HEK293T (cell line): ENCODE measurements at regions not wholly inside any gene's neighbourhood (a gene's known extent, or its start where the extent isn't known, plus 50 kb on each side); places are given as distances from the start of the nearest gene placed in this dataset.

ENCODE experiments used
- ARNT ChIP-seq: fragments of 450-650 bp; IDR thresholded peaks from 2 replicates; pipeline ENCODE4 v1.6.1; 2017; ENCODE audit warnings: mild to moderate bottlenecking
- ELF4 ChIP-seq: fragments of 450-650 bp; IDR thresholded peaks from 2 replicates; pipeline ENCODE4 v1.6.1; 2017; ENCODE audit warnings: antibody characterized with exemption
- FOXK2 ChIP-seq: fragments of 450-650 bp; IDR thresholded peaks from 2 replicates; pipeline ENCODE4 v1.6.1; 2016; ENCODE audit warnings: mild to moderate bottlenecking
- FOXM1 ChIP-seq: fragments of 450-650 bp; IDR thresholded peaks from 2 replicates; pipeline ENCODE4 v1.6.1; 2017; ENCODE audit warnings: mild to moderate bottlenecking, borderline replicate concordance
- SP1 ChIP-seq: fragments of 450-650 bp; IDR thresholded peaks from 2 replicates; pipeline ENCODE4 v1.6.1; 2017
- SUZ12 ChIP-seq: fragments of 450-650 bp; IDR thresholded peaks from 2 replicates; pipeline ENCODE4 v1.6.1; 2016; ENCODE audit warnings: mild to moderate bottlenecking
- TARDBP ChIP-seq: fragments of 450-650 bp; IDR thresholded peaks from 2 replicates; pipeline ENCODE4 v1.6.1; 2016

DNA sequence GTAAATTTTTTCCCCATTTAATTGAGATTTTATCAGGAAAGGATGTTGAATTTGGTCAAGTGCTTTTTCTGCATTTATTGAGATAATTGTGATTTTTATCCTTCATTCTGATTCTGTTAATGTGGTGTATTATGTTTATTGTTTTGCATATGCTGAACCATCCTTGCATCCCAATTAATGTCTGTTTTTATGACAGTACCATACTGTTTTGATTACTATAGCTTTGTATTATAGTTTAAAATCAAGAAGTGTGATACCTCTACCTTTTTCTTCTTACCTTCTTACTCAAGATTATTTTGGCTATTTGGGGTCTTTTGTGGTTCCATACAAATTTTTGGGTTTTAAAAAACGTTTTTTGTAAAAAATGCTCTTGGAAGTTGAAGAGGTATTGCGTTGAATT, 357.2 kb downstream of the REEP3 start:
- no peak for TF ChIP-seq FOXM1
- TF ChIP-seq FOXK2, result no peak
- TF ChIP-seq ELF4, result no peak
- no peak for TF ChIP-seq SP1
- no peak for TF ChIP-seq TARDBP
- no peak for TF ChIP-seq SUZ12
- TF ChIP-seq ARNT, result no peak
